ENCODE measurements at regions not wholly inside any gene's neighbourhood (a gene's known extent, or its start where the extent isn't known, plus 50 kb on each side); places are given as distances from the start of the nearest gene placed in this dataset.

GRCh38 chr20:21632735-21633053 is 72.8 kb upstream of the PAX1 start:
- H3K14ac ChIP-seq (ENCODE audit: low read length), result no peak overlapping the region
- no peak overlapping the region for H4K8ac ChIP-seq (ENCODE audit: low read depth, low read length)
- H2AK5ac ChIP-seq (ENCODE audit: low read depth, low read length), result no peak overlapping the region
- H2BK120ac ChIP-seq (ENCODE audit: low read depth, low read length), result no peak overlapping the region
- no peaks in the 10 kb centered on the region for H3K27me3 ChIP-seq (ENCODE audit: control insufficient read depth in 3 of 3, insufficient read depth in 3 of 3, low read depth in 1 of 3, low read length in 3 of 3)
- no peak for DNase-seq (ENCODE audit: low spot score)
- no peaks in the 10 kb centered on the region for H3K4me1 ChIP-seq (ENCODE audit: control insufficient read depth in 2 of 2, insufficient read depth in 1 of 2, low read depth in 1 of 2, low read length in 2 of 2)
- H2BK15ac ChIP-seq (ENCODE audit: low read length), result no peak overlapping the region
- H3K4me3 ChIP-seq (ENCODE audit: low read length in 2 of 2), result no peak overlapping the region
- no peaks in the 10 kb centered on the region for H3K9me3 ChIP-seq (replicated peaks in 1 of 2; ENCODE audit: control insufficient read depth in 2 of 2, insufficient read depth in 1 of 2, low read depth in 1 of 2, low read length in 2 of 2)
- peak overlapping the region; percentile 9 for H3K18ac ChIP-seq (ENCODE audit: low read length)
- no peak overlapping the region for H2BK5ac ChIP-seq (ENCODE audit: low read length)
- no peak overlapping the region for H2AFZ ChIP-seq (ENCODE audit: low read length)
- no peak overlapping the region for H3K4ac ChIP-seq (ENCODE audit: low read length)
- H2BK12ac ChIP-seq (ENCODE audit: low read length), result no peak overlapping the region
- H4K91ac ChIP-seq (ENCODE audit: low read depth, low read length, poor library complexity), result no peak overlapping the region
- H3K9ac ChIP-seq (ENCODE audit: low read depth, low read length, poor library complexity), result no peak overlapping the region
- H3K36me3 ChIP-seq (replicated peaks in 1 of 2; ENCODE audit: control insufficient read depth in 2 of 2, insufficient read depth in 2 of 2, low read length in 2 of 2), result no peaks in the 10 kb centered on the region
- H3K27ac ChIP-seq (replicated peaks; ENCODE audit: low read length), result no peak overlapping the region
- H3K23ac ChIP-seq (ENCODE audit: low read depth, low read length, poor library complexity), result no peak overlapping the region
- H3K4me2 ChIP-seq (ENCODE audit: insufficient read depth, low read length, poor library complexity, severe bottlenecking), result no peak overlapping the region
- H3K79me1 ChIP-seq (ENCODE audit: low read depth, low read length), result no peaks in the 10 kb centered on the region
- WGBS, 2 donors (ENCODE audit: extremely low coverage in 2 of 2, insufficient read length in 2 of 2, insufficient replicate concordance in 1 of 2), result no CpG with 5 or more reads among the region's 2 CpGs

- H4K91ac ChIP-seq (ENCODE audit: low read depth, low read length, poor library complexity), result no peak overlapping the region
- no peak for DNase-seq (ENCODE audit: low spot score)
- H2AK5ac ChIP-seq (ENCODE audit: low read depth, low read length), result no peak overlapping the region
- H2BK120ac ChIP-seq (ENCODE audit: low read depth, low read length), result no peak overlapping the region
- H4K8ac ChIP-seq (ENCODE audit: low read depth, low read length), result no peak overlapping the region
- H3K4me3 ChIP-seq (ENCODE audit: low read length in 2 of 2), result no peak overlapping the region
- H3K9ac ChIP-seq (ENCODE audit: low read depth, low read length, poor library complexity), result no peak overlapping the region
- H3K14ac ChIP-seq (ENCODE audit: low read length), result no peak overlapping the region
- H2AFZ ChIP-seq (ENCODE audit: low read length), result no peak overlapping the region
- H3K4me1 ChIP-seq (ENCODE audit: control insufficient read depth in 2 of 2, insufficient read depth in 1 of 2, low read depth in 1 of 2, low read length in 2 of 2), result no peaks in the 10 kb centered on the region
- no peak overlapping the region for H2BK5ac ChIP-seq (ENCODE audit: low read length)
- no peaks in the 10 kb centered on the region for H3K36me3 ChIP-seq (replicated peaks in 1 of 2; ENCODE audit: control insufficient read depth in 2 of 2, insufficient read depth in 2 of 2, low read length in 2 of 2)
- H3K23ac ChIP-seq (ENCODE audit: low read depth, low read length, poor library complexity), result no peak overlapping the region
- no peak overlapping the region for H3K4ac ChIP-seq (ENCODE audit: low read length)
- no peaks in the 10 kb centered on the region for H3K79me1 ChIP-seq (ENCODE audit: low read depth, low read length)
- H3K9me3 ChIP-seq (replicated peaks in 1 of 2; ENCODE audit: control insufficient read depth in 2 of 2, insufficient read depth in 1 of 2, low read depth in 1 of 2, low read length in 2 of 2), result no peaks in the 10 kb centered on the region
- WGBS, 2 donors (ENCODE audit: extremely low coverage in 2 of 2, insufficient read length in 2 of 2, insufficient replicate concordance in 1 of 2), result no CpG with 5 or more reads among the region's 7 CpGs
- no peaks in the 10 kb centered on the region for H3K27me3 ChIP-seq (ENCODE audit: control insufficient read depth in 3 of 3, insufficient read depth in 3 of 3, low read depth in 1 of 3, low read length in 3 of 3)
- no peak overlapping the region for H3K27ac ChIP-seq (replicated peaks; ENCODE audit: low read length)
- H2BK15ac ChIP-seq (ENCODE audit: low read length), result no peak overlapping the region
- no peak overlapping the region for H3K4me2 ChIP-seq (ENCODE audit: insufficient read depth, low read length, poor library complexity, severe bottlenecking)
- H2BK12ac ChIP-seq (ENCODE audit: low read length), result no peak overlapping the region
- peak overlapping the region; percentile 9 for H3K18ac ChIP-seq (ENCODE audit: low read length)
Observed at GRCh38 chr20:21632031-21632734, 73.3 kb upstream of the PAX1 start.

- Histone ChIP-seq H3K36me3 (replicated peaks in 1 of 2; ENCODE audit: control insufficient read depth in 2 of 2, insufficient read depth in 2 of 2, low read length in 2 of 2) (no peaks in the 10 kb centered on the region), H2BK5ac (ENCODE audit: low read length) (no peak overlapping the region), H3K14ac (ENCODE audit: low read length) (no peak overlapping the region), H4K8ac (ENCODE audit: low read depth, low read length) (no peak overlapping the region), H3K9me3 (replicated peaks in 1 of 2; ENCODE audit: control insufficient read depth in 2 of 2, insufficient read depth in 1 of 2, low read depth in 1 of 2, low read length in 2 of 2) (no peaks in the 10 kb centered on the region), H2AK5ac (ENCODE audit: low read depth, low read length) (no peak overlapping the region), H3K79me1 (ENCODE audit: low read depth, low read length) (no peaks in the 10 kb centered on the region), H3K4me3 (ENCODE audit: low read length in 2 of 2) (no peak overlapping the region), H3K9ac (ENCODE audit: low read depth, low read length, poor library complexity) (no peak overlapping the region), H3K4ac (ENCODE audit: low read length) (no peak overlapping the region), H3K18ac (ENCODE audit: low read length) (no peak overlapping the region), H3K4me1 (ENCODE audit: control insufficient read depth in 2 of 2, insufficient read depth in 1 of 2, low read depth in 1 of 2, low read length in 2 of 2) (no peaks in the 10 kb centered on the region), H2BK12ac (ENCODE audit: low read length) (no peak overlapping the region), H3K27ac (replicated peaks; ENCODE audit: low read length) (no peak overlapping the region), H2BK120ac (ENCODE audit: low read depth, low read length) (no peak overlapping the region), H2AFZ (ENCODE audit: low read length) (no peak overlapping the region), H2BK15ac (ENCODE audit: low read length) (no peak overlapping the region), H4K91ac (ENCODE audit: low read depth, low read length, poor library complexity) (no peak overlapping the region), H3K4me2 (ENCODE audit: insufficient read depth, low read length, poor library complexity, severe bottlenecking) (no peak overlapping the region), H3K27me3 (ENCODE audit: control insufficient read depth in 3 of 3, insufficient read depth in 3 of 3, low read depth in 1 of 3, low read length in 3 of 3) (no peaks in the 10 kb centered on the region), H3K23ac (ENCODE audit: low read depth, low read length, poor library complexity) (no peak overlapping the region)
- WGBS, 2 donors (ENCODE audit: extremely low coverage in 2 of 2, insufficient read length in 2 of 2, insufficient replicate concordance in 1 of 2), result no CpG with 5 or more reads among the region's 4 CpGs
- DNase-seq (ENCODE audit: low spot score), result no peak
Observed at GRCh38 chr20:21628800-21629199, 76.7 kb upstream of the PAX1 start.

- Histone ChIP-seq H2AK5ac (ENCODE audit: low read depth, low read length) (no peak overlapping the region), H3K18ac (ENCODE audit: low read length) (no peak overlapping the region), H2BK15ac (ENCODE audit: low read length) (no peak overlapping the region), H2BK5ac (ENCODE audit: low read length) (no peak overlapping the region), H3K27ac (replicated peaks; ENCODE audit: low read length) (no peak overlapping the region), H3K9ac (ENCODE audit: low read depth, low read length, poor library complexity) (no peak overlapping the region), H3K9me3 (replicated peaks in 1 of 2; ENCODE audit: control insufficient read depth in 2 of 2, insufficient read depth in 1 of 2, low read depth in 1 of 2, low read length in 2 of 2) (no peaks in the 10 kb centered on the region), H3K23ac (ENCODE audit: low read depth, low read length, poor library complexity) (no peak overlapping the region), H3K36me3 (replicated peaks in 1 of 2; ENCODE audit: control insufficient read depth in 2 of 2, insufficient read depth in 2 of 2, low read length in 2 of 2) (no peaks in the 10 kb centered on the region), H2AFZ (ENCODE audit: low read length) (no peak overlapping the region), H3K14ac (ENCODE audit: low read length) (no peak overlapping the region), H4K91ac (ENCODE audit: low read depth, low read length, poor library complexity) (no peak overlapping the region), H3K4me1 (ENCODE audit: control insufficient read depth in 2 of 2, insufficient read depth in 1 of 2, low read depth in 1 of 2, low read length in 2 of 2) (no peaks in the 10 kb centered on the region), H3K4me2 (ENCODE audit: insufficient read depth, low read length, poor library complexity, severe bottlenecking) (no peak overlapping the region), H3K27me3 (ENCODE audit: control insufficient read depth in 3 of 3, insufficient read depth in 3 of 3, low read depth in 1 of 3, low read length in 3 of 3) (no peaks in the 10 kb centered on the region), H2BK12ac (ENCODE audit: low read length) (no peak overlapping the region), H2BK120ac (ENCODE audit: low read depth, low read length) (no peak overlapping the region), H3K4me3 (ENCODE audit: low read length in 2 of 2) (no peak overlapping the region), H3K4ac (ENCODE audit: low read length) (no peak overlapping the region), H3K79me1 (ENCODE audit: low read depth, low read length) (no peaks in the 10 kb centered on the region), H4K8ac (ENCODE audit: low read depth, low read length) (no peak overlapping the region)
- WGBS, 2 donors (ENCODE audit: extremely low coverage in 2 of 2, insufficient read length in 2 of 2, insufficient replicate concordance in 1 of 2), result no CpG with 5 or more reads among the region's 1 CpG
- no peak for DNase-seq (ENCODE audit: low spot score)
Observed at GRCh38 chr20:21623781-21624094, 81.7 kb upstream of the PAX1 start.
